Duodenal mucosa (tissue), 2 donors: ENCODE measurements at regions not wholly inside any gene's neighbourhood (a gene's known extent, or its start where the extent isn't known, plus 50 kb on each side); places are given as distances from the start of the nearest gene placed in this dataset.

Source experiments
- H3K27ac ChIP-seq: one replicate; pipeline ENCODE4 v1.7.0; 2013; ENCODE audit warnings: low read depth, low read length
- H3K27me3 ChIP-seq, 2 donors: one replicate each; pipeline ENCODE4 v1.7.0; 2013; ENCODE audit warnings: low read length in 2 of 2, control low read depth in 1 of 2; ENCODE audit not compliant: insufficient read depth in 2 of 2, control insufficient read depth in 1 of 2
- H3K36me3 ChIP-seq, 2 donors: one replicate each; pipeline ENCODE4 v1.7.0; 2013; ENCODE audit warnings: low read length in 2 of 2, control low read depth in 1 of 2; ENCODE audit not compliant: insufficient read depth in 2 of 2, control insufficient read depth in 1 of 2
- H3K4me1 ChIP-seq, 2 donors: one replicate each; pipeline ENCODE4 v1.7.0; 2013; ENCODE audit warnings: low read length in 2 of 2, control low read depth in 1 of 2; ENCODE audit not compliant: insufficient read depth in 2 of 2, control insufficient read depth in 1 of 2
- H3K4me3 ChIP-seq, 2 donors: one replicate each; pipeline ENCODE4 v1.7.0; 2013; ENCODE audit warnings: low read length in 2 of 2, low read depth in 1 of 2
- H3K9ac ChIP-seq, 2 donors: one replicate each; pipeline ENCODE4 v1.7.0; 2013; ENCODE audit warnings: low read length in 2 of 2, low read depth in 1 of 2
- H3K9me3 ChIP-seq, 2 donors: one replicate each; pipeline ENCODE4 v1.7.0; 2013; ENCODE audit warnings: low read length in 2 of 2, control low read depth in 1 of 2; ENCODE audit not compliant: control insufficient read depth in 1 of 2

DNA sequence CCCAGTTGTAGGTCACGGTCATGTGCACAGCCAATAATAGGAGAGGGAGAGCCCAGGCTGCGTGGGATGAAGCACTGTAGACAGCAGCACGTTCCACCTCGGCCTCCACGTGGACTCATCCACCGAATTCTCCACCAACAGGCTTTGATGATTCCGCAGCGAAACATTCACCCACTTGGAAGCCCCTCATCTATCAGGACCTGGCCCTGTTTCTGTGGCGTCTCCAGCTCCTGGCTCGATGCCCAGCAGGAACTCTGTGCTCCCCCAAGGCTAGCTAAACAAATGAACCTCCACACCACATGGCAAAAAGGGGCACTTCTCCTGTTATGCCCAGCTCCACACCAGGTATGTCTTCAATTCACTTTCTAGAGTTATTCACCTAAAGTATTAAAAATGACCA is 237.9 kb upstream of the PDE10A start:
- no peak overlapping the region for H3K4me3 ChIP-seq
- no peaks in the 10 kb centered on the region for H3K9me3 ChIP-seq
- no peaks in the 10 kb centered on the region for H3K36me3 ChIP-seq
- no peaks in the 10 kb centered on the region for H3K27me3 ChIP-seq
- no peaks in the 10 kb centered on the region for H3K4me1 ChIP-seq
- no peak overlapping the region for H3K9ac ChIP-seq
- no peak overlapping the region for H3K27ac ChIP-seq

DNA sequence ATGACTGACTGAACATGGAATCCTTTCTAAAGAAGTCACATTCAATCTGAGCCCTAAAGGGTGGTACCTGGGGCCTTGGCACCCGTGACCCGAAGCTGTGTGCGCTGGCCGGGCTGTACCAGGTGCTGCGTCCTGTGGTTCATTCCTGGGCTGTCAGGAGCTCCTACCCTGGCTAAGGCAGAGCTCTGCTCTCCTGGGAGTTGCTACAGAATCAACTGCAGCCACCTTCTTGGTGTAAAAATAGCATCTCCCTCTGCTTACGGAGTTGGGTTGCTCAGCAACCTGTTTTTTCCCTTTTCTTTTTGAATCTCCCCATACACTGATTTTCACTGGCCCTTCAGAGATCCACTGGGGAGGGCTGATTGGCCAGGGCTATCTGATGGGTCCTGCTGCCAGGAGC is 236.6 kb upstream of the PDE10A start:
- H3K9me3 ChIP-seq: no peaks in the 10 kb centered on the region
- no peaks in the 10 kb centered on the region for H3K36me3 ChIP-seq
- no peaks in the 10 kb centered on the region for H3K4me1 ChIP-seq
- no peak overlapping the region for H3K9ac ChIP-seq
- no peak overlapping the region for H3K27ac ChIP-seq
- H3K4me3 ChIP-seq: no peak overlapping the region
- no peaks in the 10 kb centered on the region for H3K27me3 ChIP-seq

DNA sequence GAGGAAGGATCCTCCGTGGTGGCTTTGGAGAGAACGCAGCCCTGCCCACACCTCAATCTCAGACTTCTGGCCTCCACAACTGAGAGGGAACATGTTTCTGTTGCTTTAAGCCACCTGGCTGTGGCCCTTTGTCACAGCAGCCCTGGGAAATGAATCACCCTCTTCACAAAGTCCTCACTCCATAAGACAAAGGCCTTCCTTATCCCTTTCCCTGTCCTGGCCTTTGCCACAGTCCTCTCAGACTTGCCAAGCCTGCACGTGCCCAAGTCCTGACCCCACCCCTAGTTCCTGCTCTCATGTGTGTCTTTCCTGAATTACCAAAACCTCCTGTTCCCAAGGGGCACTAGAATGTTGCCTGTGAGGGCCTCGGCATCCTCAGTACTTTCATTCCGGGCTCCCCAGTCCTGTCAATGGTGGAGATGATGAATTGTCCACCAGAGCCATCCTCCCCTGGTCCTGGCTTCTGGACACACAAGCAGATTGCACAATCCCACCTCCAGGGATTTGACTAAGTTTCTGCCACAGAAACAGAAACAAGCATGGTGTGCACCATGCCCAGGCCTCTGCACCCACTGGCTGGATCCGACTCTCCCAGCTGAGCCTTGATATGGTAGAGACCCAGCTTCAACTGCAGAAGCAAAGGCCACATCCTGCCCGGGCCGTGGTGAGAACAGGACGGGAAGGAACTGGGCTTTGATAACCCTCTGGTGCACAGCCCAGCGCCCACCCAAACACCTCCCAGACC is 232.6 kb upstream of the PDE10A start:
- Histone ChIP-seq H3K27ac (no peak overlapping the region), H3K9ac (no peak overlapping the region), H3K27me3 (peaks cover 0 to 4% of the 10 kb centered on the region in 2 donors), H3K4me3 (no peak overlapping the region), H3K4me1 (no peaks in the 10 kb centered on the region), H3K9me3 (no peaks in the 10 kb centered on the region), H3K36me3 (no peaks in the 10 kb centered on the region)

DNA sequence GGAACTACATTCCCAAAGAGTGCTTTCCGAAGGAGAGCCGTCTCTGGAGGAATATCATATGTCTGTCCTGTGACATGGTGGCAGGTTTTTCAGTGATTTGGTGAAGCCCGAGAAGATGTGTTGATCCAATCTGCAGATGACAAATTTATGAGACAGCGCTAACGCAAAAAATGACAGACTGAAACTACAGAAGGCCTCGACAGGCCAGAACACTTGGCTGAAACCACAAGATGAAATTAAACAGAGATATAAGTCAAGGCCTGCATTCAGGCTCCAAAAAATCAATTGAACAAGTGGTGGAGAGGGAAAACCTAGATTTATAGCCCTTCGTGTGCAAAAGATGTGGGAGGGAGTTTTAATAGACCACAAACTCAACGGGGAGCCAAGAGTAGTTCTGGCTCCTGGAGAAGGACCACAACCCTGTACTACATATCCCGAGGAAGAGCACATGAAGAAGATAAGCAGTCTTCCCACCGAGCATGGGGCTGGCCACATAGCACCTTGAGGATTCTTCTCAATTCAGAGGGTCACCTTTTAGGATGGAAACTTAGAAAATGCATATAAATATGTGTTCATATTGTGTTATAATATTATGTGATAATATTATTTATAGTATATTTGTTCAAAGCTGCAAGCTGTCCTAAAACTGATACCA is 231.3 kb upstream of the PDE10A start:
- Histone ChIP-seq H3K27ac (no peak overlapping the region), H3K27me3 (peaks cover 0 to 4% of the 10 kb centered on the region in 2 donors), H3K9me3 (no peaks in the 10 kb centered on the region), H3K4me3 (no peak overlapping the region), H3K4me1 (no peaks in the 10 kb centered on the region), H3K36me3 (no peaks in the 10 kb centered on the region), H3K9ac (no peak overlapping the region)

DNA sequence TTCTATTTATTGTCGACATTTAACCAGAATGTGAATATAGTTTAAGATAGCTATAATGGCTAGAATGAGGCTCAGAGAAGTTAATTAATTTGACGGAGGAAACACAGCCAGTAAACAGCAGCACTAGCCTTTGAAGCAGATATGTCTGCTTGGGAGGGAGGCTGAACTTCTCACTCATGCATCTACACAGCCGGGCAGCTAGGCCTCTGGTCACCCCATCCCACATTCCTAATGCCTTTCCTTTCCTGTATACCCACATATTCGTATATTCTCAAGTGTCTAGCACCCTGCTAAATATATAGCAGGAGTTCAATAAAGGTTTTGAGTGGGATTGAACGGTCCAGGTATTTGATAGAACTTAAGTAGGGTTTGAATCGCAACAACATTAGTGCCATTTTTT is 230.4 kb upstream of the PDE10A start:
- H3K27me3 ChIP-seq: peaks cover 0 to 4% of the 10 kb centered on the region in 2 donors

DNA sequence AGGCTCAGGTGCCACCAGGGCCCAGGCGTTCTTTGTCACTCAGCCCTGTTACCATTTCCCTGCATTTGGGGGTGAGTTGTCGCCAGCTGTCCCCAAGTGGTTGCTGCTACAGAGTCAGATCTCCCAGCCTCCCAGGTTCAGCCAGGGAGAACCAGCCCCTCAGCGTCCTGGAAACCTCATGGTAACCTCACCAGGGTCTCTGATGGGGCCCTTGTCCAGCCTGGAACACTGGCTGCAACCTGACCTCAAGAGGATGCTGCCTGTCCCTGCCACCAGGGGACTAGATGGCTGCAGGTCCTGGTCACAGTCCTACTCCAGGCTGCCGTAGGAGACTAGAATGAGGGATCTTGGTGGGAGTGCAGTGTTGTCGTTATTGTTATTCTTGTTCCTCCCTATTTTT is 228.3 kb upstream of the PDE10A start:
- Histone ChIP-seq H3K27ac (no peak overlapping the region), H3K9me3 (no peaks in the 10 kb centered on the region), H3K4me3 (no peak overlapping the region), H3K36me3 (no peaks in the 10 kb centered on the region), H3K9ac (no peak overlapping the region), H3K4me1 (no peaks in the 10 kb centered on the region), H3K27me3 (peaks cover 0 to 4% of the 10 kb centered on the region in 2 donors)

More for the DNA sequence above, 230.4 kb upstream of the PDE10A start:
- Histone ChIP-seq H3K27ac (no peak overlapping the region), H3K9me3 (no peaks in the 10 kb centered on the region), H3K36me3 (no peaks in the 10 kb centered on the region), H3K4me1 (no peaks in the 10 kb centered on the region), H3K4me3 (no peak overlapping the region), H3K9ac (no peak overlapping the region)

DNA sequence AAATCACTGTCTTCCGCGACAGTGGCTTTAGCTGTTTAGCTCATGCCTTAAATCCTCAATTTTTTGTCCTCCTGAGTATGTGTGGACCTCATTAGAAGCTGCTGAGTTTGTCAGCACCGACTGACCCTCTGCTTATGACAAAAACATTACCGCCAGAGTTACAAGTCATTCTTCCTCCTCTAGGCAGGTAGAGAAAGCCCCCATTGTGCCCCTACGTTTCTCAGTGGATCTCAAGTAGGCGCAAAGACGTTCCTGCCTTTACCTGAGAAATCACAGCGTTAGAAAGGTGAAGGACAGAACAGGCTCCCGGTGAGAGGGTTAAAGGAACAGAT is 227.3 kb upstream of the PDE10A start:
- Histone ChIP-seq H3K27ac (no peak overlapping the region), H3K9me3 (no peaks in the 10 kb centered on the region)

DNA sequence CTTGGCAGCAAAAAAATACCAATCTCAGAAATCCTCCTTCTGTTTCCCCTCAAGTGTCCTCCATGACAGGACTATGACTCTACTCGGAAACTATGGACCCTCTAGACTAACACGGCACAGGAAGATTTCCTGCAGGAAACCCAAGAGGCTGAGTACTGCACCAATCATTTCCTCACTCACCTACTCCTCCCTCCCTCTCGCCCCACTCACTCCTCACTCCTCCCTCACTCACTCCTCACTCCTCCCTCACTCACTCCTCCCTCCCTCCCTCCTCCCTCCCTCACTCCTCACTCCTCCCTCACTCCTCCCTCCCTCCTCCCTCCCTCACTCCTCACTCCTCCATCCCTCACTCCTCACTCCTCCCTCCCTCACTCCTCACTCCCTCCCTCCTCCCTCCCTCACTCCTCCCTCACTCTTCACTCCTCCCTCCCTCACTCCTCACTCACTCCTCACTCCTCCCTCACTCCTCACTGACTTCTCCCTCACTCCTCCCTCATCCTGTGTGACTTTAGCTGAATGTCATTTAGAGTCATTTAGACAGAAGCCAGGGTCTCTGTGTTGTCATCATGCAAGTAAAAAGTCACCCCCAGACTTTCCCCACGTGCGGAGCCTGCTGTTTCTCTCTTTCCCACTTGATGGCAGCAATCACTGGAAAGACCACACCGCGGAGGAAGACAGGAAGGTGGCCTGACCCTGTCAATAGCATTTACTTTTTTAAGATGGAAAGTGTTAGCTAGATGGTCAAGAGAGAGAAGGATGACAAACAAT is 226.8 kb upstream of the PDE10A start:
- peaks cover 0 to 4% of the 10 kb centered on the region in 2 donors for H3K27me3 ChIP-seq
- H3K9me3 ChIP-seq: no peaks in the 10 kb centered on the region
- no peak overlapping the region for H3K9ac ChIP-seq
- H3K4me1 ChIP-seq: no peaks in the 10 kb centered on the region
- no peaks in the 10 kb centered on the region for H3K36me3 ChIP-seq
- no peak overlapping the region for H3K4me3 ChIP-seq
- no peak overlapping the region for H3K27ac ChIP-seq

More for the DNA sequence above, 227.3 kb upstream of the PDE10A start:
- Histone ChIP-seq H3K4me1 (no peaks in the 10 kb centered on the region), H3K36me3 (no peaks in the 10 kb centered on the region), H3K4me3 (no peak overlapping the region), H3K9ac (no peak overlapping the region), H3K27me3 (peaks cover 0 to 4% of the 10 kb centered on the region in 2 donors)

DNA sequence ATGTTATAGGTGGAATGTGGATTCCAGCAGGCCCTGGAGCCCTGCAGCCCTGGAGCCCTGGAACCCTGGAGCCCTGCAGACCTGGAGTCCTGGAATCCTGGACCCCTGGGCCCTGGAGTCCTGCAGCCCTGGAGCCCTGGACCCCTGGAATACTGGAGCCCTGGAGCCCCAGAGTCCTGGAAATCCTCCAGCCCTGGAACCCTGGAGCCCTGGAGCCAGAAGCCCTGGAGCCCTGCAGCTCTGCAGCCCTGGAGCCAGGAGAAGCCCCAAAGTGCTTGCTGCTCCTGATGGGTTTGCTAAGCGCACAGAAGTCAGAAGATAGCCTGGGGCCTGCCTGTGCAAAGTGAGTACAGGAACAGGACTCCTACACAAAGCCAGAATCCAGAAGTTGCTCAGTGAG is 223.1 kb upstream of the PDE10A start:
- peaks cover 0 to 1% of the 10 kb centered on the region in 2 donors for H3K27me3 ChIP-seq
- H3K4me3 ChIP-seq: no peak overlapping the region
- no peaks in the 10 kb centered on the region for H3K36me3 ChIP-seq
- H3K27ac ChIP-seq: no peak overlapping the region
- no peaks in the 10 kb centered on the region for H3K9me3 ChIP-seq
- no peak overlapping the region for H3K9ac ChIP-seq
- H3K4me1 ChIP-seq: no peaks in the 10 kb centered on the region
